SK-N-SH treated with all-trans-retinoic acid at 6 μM for 48 hours (cell line): ENCODE measurements at regions not wholly inside any gene's neighbourhood (a gene's known extent, or its start where the extent isn't known, plus 50 kb on each side); places are given as distances from the start of the nearest gene placed in this dataset.

Experiments used
- ARNTL ChIP-seq: fragments of 450-650 bp; formaldehyde crosslinking; IDR thresholded peaks from 2 replicates; pipeline ENCODE4 v1.5.0; 2020; ENCODE audit warnings: low read depth, mild to moderate bottlenecking, moderate library complexity, borderline replicate concordance
- CSDC2 ChIP-seq: fragments of 250-450 bp; sonication (Bioruptor Pico); IDR thresholded peaks from 2 replicates; pipeline ENCODE4 v1.5.0; 2020; ENCODE audit warnings: mild to moderate bottlenecking, moderate library complexity
- ESRRG ChIP-seq: fragments of 250-450 bp; sonication (Bioruptor Pico); IDR thresholded peaks from 2 replicates; pipeline ENCODE4 v1.6.1; 2021; ENCODE audit warnings: mild to moderate bottlenecking
- PATZ1 ChIP-seq: fragments of 250-450 bp; sonication (Bioruptor Pico); IDR thresholded peaks from 2 replicates; pipeline ENCODE4 v1.8.0; 2020; ENCODE audit warnings: mild to moderate bottlenecking, moderate library complexity, borderline replicate concordance
- RARB ChIP-seq: fragments of 250-450 bp; sonication (Bioruptor Pico); IDR thresholded peaks from 2 replicates; pipeline ENCODE4 v1.8.0; 2021; ENCODE audit warnings: mild to moderate bottlenecking, moderate library complexity
- SNAI2 ChIP-seq: fragments of 250-450 bp; sonication (Bioruptor Pico); IDR thresholded peaks from 2 replicates; pipeline ENCODE4 v1.5.0; 2020; ENCODE audit warnings: mild to moderate bottlenecking, moderate library complexity
- TCF4 ChIP-seq: fragments of 250-450 bp; sonication (Bioruptor Pico); IDR thresholded peaks from 2 replicates; pipeline ENCODE4 v1.8.0; 2021; ENCODE audit warnings: mild to moderate bottlenecking, moderate library complexity, borderline replicate concordance
- TOX ChIP-seq: fragments of 250-450 bp; sonication (Bioruptor Pico); IDR thresholded peaks from 2 replicates; pipeline ENCODE4 v1.8.0; 2021; ENCODE audit warnings: mild to moderate bottlenecking, moderate library complexity, borderline replicate concordance
- ZFP30 ChIP-seq: fragments of 450-650 bp; formaldehyde crosslinking; IDR thresholded peaks from 2 replicates; pipeline ENCODE4 v1.5.0; 2022; ENCODE audit warnings: mild to moderate bottlenecking, moderate library complexity
- TF ChIP-seq, protein P1 (sequence below): fragments of 250-450 bp; sonication (Bioruptor Pico); IDR thresholded peaks from 2 replicates; pipeline ENCODE4 v1.5.0; 2020; ENCODE audit warnings: mild to moderate bottlenecking, moderate library complexity
- TF ChIP-seq, protein P2 (sequence below): fragments of 250-450 bp; sonication (Bioruptor Pico); IDR thresholded peaks from 2 replicates; pipeline ENCODE4 v1.8.0; 2021; ENCODE audit warnings: low read depth, mild to moderate bottlenecking, moderate library complexity, borderline replicate concordance

DNA sequence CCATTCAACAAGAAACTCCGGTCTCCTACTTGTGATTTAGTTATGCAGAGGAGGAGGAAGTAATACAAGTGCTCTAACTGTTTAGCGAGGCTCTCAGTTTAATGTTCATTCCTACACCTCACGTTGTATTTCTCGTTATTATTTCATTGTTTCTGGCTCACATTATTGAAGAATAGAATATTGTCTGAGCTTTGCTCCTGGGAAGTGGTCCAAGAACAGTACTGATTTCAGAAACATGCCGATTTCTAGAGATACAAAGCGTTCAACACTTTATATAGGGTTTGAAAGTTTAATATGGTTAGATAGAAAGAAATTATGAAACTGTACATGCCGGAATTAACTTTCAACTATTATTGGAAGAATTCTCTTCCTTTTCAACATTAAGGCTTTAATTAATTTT is 1145.5 kb downstream of the TBL1XR1 start:
- TF ChIP-seq TOX (no peak), TCF4 (CRISPR knock-in tag) (no peak), SNAI2 (CRISPR knock-in tag) (no peak), RARB (no peak), CSDC2 (CRISPR knock-in tag) (no peak), ESRRG (CRISPR knock-in tag) (no peak), ARNTL (CRISPR knock-in tag) (no peak), PATZ1 (CRISPR knock-in tag) (no peak), ZFP30 (CRISPR knock-in tag) (no peak)
- TF ChIP-seq, protein P1, sequence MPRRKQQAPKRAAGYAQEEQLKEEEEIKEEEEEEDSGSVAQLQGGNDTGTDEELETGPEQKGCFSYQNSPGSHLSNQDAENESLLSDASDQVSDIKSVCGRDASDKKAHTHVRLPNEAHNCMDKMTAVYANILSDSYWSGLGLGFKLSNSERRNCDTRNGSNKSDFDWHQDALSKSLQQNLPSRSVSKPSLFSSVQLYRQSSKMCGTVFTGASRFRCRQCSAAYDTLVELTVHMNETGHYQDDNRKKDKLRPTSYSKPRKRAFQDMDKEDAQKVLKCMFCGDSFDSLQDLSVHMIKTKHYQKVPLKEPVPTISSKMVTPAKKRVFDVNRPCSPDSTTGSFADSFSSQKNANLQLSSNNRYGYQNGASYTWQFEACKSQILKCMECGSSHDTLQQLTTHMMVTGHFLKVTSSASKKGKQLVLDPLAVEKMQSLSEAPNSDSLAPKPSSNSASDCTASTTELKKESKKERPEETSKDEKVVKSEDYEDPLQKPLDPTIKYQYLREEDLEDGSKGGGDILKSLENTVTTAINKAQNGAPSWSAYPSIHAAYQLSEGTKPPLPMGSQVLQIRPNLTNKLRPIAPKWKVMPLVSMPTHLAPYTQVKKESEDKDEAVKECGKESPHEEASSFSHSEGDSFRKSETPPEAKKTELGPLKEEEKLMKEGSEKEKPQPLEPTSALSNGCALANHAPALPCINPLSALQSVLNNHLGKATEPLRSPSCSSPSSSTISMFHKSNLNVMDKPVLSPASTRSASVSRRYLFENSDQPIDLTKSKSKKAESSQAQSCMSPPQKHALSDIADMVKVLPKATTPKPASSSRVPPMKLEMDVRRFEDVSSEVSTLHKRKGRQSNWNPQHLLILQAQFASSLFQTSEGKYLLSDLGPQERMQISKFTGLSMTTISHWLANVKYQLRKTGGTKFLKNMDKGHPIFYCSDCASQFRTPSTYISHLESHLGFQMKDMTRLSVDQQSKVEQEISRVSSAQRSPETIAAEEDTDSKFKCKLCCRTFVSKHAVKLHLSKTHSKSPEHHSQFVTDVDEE: no peak
- TF ChIP-seq, protein P2, sequence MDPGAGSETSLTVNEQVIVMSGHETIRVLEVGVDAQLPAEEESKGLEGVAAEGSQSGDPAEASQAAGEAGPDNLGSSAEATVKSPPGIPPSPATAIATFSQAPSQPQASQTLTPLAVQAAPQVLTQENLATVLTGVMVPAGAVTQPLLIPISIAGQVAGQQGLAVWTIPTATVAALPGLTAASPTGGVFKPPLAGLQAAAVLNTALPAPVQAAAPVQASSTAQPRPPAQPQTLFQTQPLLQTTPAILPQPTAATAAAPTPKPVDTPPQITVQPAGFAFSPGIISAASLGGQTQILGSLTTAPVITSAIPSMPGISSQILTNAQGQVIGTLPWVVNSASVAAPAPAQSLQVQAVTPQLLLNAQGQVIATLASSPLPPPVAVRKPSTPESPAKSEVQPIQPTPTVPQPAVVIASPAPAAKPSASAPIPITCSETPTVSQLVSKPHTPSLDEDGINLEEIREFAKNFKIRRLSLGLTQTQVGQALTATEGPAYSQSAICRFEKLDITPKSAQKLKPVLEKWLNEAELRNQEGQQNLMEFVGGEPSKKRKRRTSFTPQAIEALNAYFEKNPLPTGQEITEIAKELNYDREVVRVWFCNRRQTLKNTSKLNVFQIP (CRISPR knock-in tag): no peak
